Stimulated activated CD4-positive, alpha-beta T cell treated with anti-CD3 and anti-CD28 coated beads, Interleukin-15, amount 100 ng/mL, for 24 hours (primary cell): ENCODE measurements at regions not wholly inside any gene's neighbourhood (a gene's known extent, or its start where the extent isn't known, plus 50 kb on each side); places are given as distances from the start of the nearest gene placed in this dataset.

Source experiments
- DNase-seq: peaks from one replicate; pipeline ENCODE4 v3.0.0-alpha.2; 2020

DNA sequence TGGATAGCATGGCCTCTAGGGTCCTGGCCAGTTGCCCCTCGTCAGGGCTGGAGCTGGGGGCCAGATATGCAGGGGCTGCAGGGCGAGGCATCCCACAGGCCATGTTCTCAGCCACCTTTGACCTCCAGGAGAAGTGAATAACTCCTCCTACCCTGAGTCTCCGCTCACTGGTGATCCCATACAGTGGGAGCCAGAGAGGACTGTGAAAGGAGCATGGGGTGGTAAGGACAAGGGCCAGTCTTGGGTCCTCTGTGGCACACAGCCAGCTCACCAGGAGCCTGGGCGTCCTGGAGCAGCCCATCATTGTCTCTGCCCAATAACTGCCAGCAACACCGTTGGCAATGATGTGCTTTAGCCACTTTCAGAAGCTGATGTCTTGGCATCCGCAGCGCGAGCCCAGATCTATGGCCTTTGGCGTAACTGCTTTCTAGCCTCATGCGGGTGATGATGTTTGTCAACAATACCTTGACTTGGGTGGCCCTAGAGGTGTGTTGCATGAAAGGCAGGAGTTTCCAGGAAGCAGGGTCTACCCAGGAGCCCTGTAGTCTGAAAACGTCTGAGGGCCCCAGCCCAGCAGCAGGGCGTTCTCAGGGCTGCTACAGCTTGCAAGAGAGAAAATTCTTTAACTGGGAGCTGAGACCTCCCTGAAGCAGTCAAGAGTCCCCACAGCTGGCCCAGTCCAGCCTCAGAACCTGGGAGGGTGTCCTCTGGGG is 61.1 kb upstream of the IQSEC1 start:
- DNase-seq: no peak

- no peak for DNase-seq
These were observed 60.3 kb upstream of the IQSEC1 start for GRCh38 chr3:13133471-13133981.

DNA sequence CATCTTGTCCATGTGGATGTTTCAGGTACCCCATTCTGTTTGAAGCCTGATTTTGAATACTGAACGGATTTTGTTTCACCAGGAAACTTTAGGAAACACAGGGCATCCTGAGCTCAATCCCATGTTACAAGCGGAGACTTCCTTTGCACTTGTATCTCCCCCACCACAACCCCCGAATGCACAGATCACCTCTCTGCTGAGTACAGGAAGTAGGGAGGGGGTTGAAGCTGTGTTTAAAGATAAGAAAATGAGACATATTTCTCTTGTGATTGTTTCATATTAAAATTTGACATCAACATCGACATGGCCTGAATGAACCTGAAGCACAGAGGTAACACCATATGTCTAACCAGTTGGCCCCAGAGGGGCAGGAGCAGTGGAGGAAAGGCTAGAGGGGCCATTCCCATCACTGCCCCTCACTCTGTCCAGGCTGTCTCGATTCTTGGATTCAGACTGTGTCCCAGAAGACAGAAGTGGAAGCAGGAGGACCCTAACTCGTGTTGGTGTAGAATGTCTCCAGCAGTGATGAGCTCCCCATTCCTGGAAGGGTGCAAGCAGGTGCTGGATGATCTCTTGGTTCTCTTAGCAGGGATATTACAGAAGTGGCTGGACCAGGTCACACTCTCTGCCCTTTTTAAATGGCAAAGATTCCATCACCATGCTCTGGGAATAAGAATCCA is 59.6 kb upstream of the IQSEC1 start:
- no peak for DNase-seq

DNA sequence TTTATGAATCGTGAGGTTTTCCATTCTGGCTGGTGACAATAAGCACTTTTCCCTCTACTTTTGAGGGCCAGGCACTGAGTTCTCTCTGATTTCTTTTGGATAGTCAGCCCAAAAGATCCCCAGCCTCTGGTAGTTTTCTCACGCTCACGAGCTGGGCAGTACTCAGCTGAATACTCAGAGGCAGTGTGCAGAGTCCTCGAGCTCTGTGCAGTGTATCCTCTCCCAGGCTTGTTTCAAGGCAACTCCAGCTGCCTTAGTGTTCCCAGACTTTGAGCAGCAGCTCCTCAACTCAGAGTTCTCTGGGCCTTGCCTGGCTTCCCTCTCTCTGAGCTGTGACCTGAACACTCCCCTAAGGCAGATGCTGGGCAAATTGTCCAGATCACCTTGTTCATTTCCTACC is 59.1 kb upstream of the IQSEC1 start:
- no peak for DNase-seq

- no peak for DNase-seq
These were observed 57.4 kb upstream of the IQSEC1 start for GRCh38 chr3:13130464-13131193.

- DNase-seq: no peak
These were observed 52.1 kb upstream of the IQSEC1 start for GRCh38 chr3:13125092-13126015.

- no peak for DNase-seq
These were observed 51.4 kb upstream of the IQSEC1 start for GRCh38 chr3:13124631-13125030.

DNA sequence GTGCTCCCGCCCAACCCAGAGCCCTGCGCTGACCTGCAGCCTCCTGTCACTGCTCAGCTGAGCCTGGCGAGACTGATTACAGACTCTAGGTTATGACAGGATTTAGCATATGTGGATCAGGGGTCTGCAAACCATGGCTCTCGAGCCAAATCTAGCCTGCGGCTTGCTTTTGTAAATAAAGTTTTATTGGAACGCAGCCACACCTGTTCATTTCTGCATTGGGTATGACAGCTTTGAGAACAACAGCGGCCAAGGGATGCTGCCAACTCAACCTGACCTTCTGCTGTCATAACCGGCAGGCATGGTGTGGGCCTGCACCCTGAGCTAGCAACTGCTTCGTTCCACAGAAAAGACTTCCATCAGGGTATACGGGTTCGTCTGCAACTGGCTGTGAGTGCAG is 50.5 kb upstream of the IQSEC1 start:
- DNase-seq: no peak

- no peak for DNase-seq
These were observed 49.9 kb upstream of the IQSEC1 start for GRCh38 chr3:13123013-13123654.
